SH-SY5Y (cell line): ENCODE measurements at regions not wholly inside any gene's neighbourhood (a gene's known extent, or its start where the extent isn't known, plus 50 kb on each side); places are given as distances from the start of the nearest gene placed in this dataset.

ENCODE experiments used
- GATA2 ChIP-seq: IDR thresholded peaks from 2 replicates; pipeline ENCODE4 v1.6.1; 2011; ENCODE audit warnings: mild to moderate bottlenecking, low read depth, low read length
- GATA3 ChIP-seq: IDR thresholded peaks from 2 replicates; pipeline ENCODE4 v1.6.1; 2011; ENCODE audit warnings: low read depth, mild to moderate bottlenecking, low read length, moderate library complexity

DNA sequence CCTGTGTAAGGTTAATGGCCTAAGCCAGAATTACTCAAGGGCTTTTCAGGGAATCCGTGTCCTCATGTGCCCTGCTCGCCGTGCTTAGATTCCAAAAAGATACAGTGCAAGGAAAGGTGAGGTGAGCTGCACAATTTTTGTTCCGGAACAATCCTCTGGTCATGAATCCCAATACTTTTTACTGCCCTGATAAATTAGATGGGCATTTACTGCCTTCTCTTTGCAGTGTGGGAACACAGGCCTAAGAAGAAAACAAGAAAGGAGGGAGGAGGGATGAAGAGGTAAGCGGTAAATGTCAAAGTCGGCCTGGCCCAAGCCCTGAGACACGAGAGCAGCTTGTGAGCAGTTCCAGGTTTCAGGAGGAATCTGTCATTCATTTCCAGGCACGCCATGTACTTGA is 390.9 kb upstream of the SULF2 start:
- TF ChIP-seq GATA2 (no peak), GATA3 (no peak)
